Mucosa of rectum (tissue), 2 donors: ENCODE measurements at regions not wholly inside any gene's neighbourhood (a gene's known extent, or its start where the extent isn't known, plus 50 kb on each side); places are given as distances from the start of the nearest gene placed in this dataset.

Experiments used
- H3K27ac ChIP-seq, 2 donors: one replicate each; pipeline ENCODE4 v1.7.0; 2013; ENCODE audit warnings: inconsistent platforms in 2 of 2, low read depth in 2 of 2, low read length in 2 of 2
- H3K27me3 ChIP-seq, 2 donors: one replicate each; pipeline ENCODE4 v1.7.0; 2013; ENCODE audit warnings: low read length in 2 of 2; ENCODE audit not compliant: control insufficient read depth in 2 of 2, insufficient read depth in 2 of 2
- H3K36me3 ChIP-seq, 2 donors: one replicate each; pipeline ENCODE4 v1.7.0; 2013; ENCODE audit warnings: low read length in 2 of 2; ENCODE audit not compliant: control insufficient read depth in 2 of 2, insufficient read depth in 2 of 2
- H3K4me1 ChIP-seq, 2 donors: one replicate each; pipeline ENCODE4 v1.7.0; 2013; ENCODE audit warnings: low read length in 2 of 2, mild to moderate bottlenecking in 1 of 2; ENCODE audit not compliant: control insufficient read depth in 2 of 2, insufficient read depth in 2 of 2
- H3K4me3 ChIP-seq, 2 donors: one replicate each; pipeline ENCODE4 v1.7.0; 2013; ENCODE audit warnings: low read length in 2 of 2
- H3K9ac ChIP-seq, 2 donors: one replicate each; pipeline ENCODE4 v1.7.0; 2013; ENCODE audit warnings: low read length in 2 of 2, low read depth in 1 of 2, mild to moderate bottlenecking in 1 of 2
- H3K9me3 ChIP-seq, 2 donors: one replicate each; pipeline ENCODE4 v1.7.0; 2013; ENCODE audit warnings: low read length in 2 of 2; ENCODE audit not compliant: control insufficient read depth in 2 of 2
- donor health status: healthy.
- donor health status: Normal muscosa, but diverticular disease.

- Histone ChIP-seq H3K36me3 (no peaks in the 10 kb centered on the region), H3K27ac (peak overlapping the region in 1 of 2 donors; percentile 3)
Observed at GRCh38 chr1:244272471-244273261, 179.0 kb downstream of the ADSS2 start.

GRCh38 chr1:244273262-244273844, 178.4 kb downstream of the ADSS2 start:
- no peak overlapping the region for H3K9ac ChIP-seq
- H3K9me3 ChIP-seq = no peaks in the 10 kb centered on the region
- peak overlapping the region in 1 of 2 donors; percentile 3 for H3K27ac ChIP-seq
- H3K36me3 ChIP-seq = no peaks in the 10 kb centered on the region
- H3K27me3 ChIP-seq = no peaks in the 10 kb centered on the region
- no peak overlapping the region for H3K4me3 ChIP-seq
- H3K4me1 ChIP-seq = no peaks in the 10 kb centered on the region

More at GRCh38 chr1:244272471-244273261, 179.0 kb downstream of the ADSS2 start:
- no peak overlapping the region for H3K4me3 ChIP-seq
- H3K4me1 ChIP-seq = no peaks in the 10 kb centered on the region
- no peaks in the 10 kb centered on the region for H3K27me3 ChIP-seq
- H3K9me3 ChIP-seq = no peaks in the 10 kb centered on the region
- H3K9ac ChIP-seq = no peak overlapping the region

GRCh38 chr1:244273845-244274619, 177.7 kb downstream of the ADSS2 start:
- Histone ChIP-seq H3K27me3 (no peaks in the 10 kb centered on the region), H3K36me3 (no peaks in the 10 kb centered on the region), H3K4me3 (no peak overlapping the region), H3K9ac (no peak overlapping the region), H3K4me1 (no peaks in the 10 kb centered on the region), H3K27ac (peak overlapping the region in 1 of 2 donors; percentile 3), H3K9me3 (no peaks in the 10 kb centered on the region)

- no peak overlapping the region for H3K9ac ChIP-seq
- no peaks in the 10 kb centered on the region for H3K36me3 ChIP-seq
- no peak overlapping the region for H3K27ac ChIP-seq
- H3K9me3 ChIP-seq = no peaks in the 10 kb centered on the region
- no peaks in the 10 kb centered on the region for H3K4me1 ChIP-seq
- H3K27me3 ChIP-seq = no peaks in the 10 kb centered on the region
- no peak overlapping the region for H3K4me3 ChIP-seq
Observed at GRCh38 chr1:244276646-244277045, 175.1 kb downstream of the ADSS2 start.

GRCh38 chr1:244280201-244280600, 171.5 kb downstream of the ADSS2 start:
- H3K9ac ChIP-seq = no peak overlapping the region
- H3K27ac ChIP-seq = no peak overlapping the region
- H3K9me3 ChIP-seq = no peaks in the 10 kb centered on the region
- no peaks in the 10 kb centered on the region for H3K4me1 ChIP-seq
- H3K4me3 ChIP-seq = no peak overlapping the region
- no peaks in the 10 kb centered on the region for H3K36me3 ChIP-seq
- H3K27me3 ChIP-seq = no peaks in the 10 kb centered on the region

GRCh38 chr1:244280859-244281258, 170.8 kb downstream of the ADSS2 start:
- Histone ChIP-seq H3K27ac (no peak overlapping the region), H3K36me3 (no peaks in the 10 kb centered on the region), H3K9ac (no peak overlapping the region), H3K27me3 (no peaks in the 10 kb centered on the region), H3K4me1 (no peaks in the 10 kb centered on the region), H3K4me3 (no peak overlapping the region), H3K9me3 (no peaks in the 10 kb centered on the region)

GRCh38 chr1:244283772-244284171, 167.9 kb downstream of the ADSS2 start:
- H3K27ac ChIP-seq = no peak overlapping the region
- no peaks in the 10 kb centered on the region for H3K4me1 ChIP-seq
- no peaks in the 10 kb centered on the region for H3K27me3 ChIP-seq
- H3K9ac ChIP-seq = no peak overlapping the region
- H3K4me3 ChIP-seq = no peak overlapping the region
- H3K36me3 ChIP-seq = no peaks in the 10 kb centered on the region
- no peaks in the 10 kb centered on the region for H3K9me3 ChIP-seq

- no peak overlapping the region for H3K4me3 ChIP-seq
- no peaks in the 10 kb centered on the region for H3K9me3 ChIP-seq
- no peak overlapping the region for H3K27ac ChIP-seq
- H3K27me3 ChIP-seq = no peaks in the 10 kb centered on the region
- H3K36me3 ChIP-seq = no peaks in the 10 kb centered on the region
- no peak overlapping the region for H3K9ac ChIP-seq
- no peaks in the 10 kb centered on the region for H3K4me1 ChIP-seq
Observed at GRCh38 chr1:244284641-244285156, 167.0 kb downstream of the ADSS2 start.

GRCh38 chr1:244286341-244286740, 165.4 kb downstream of the ADSS2 start:
- Histone ChIP-seq H3K36me3 (no peaks in the 10 kb centered on the region), H3K9ac (no peak overlapping the region), H3K9me3 (no peaks in the 10 kb centered on the region), H3K27me3 (no peaks in the 10 kb centered on the region), H3K27ac (no peak overlapping the region), H3K4me3 (no peak overlapping the region), H3K4me1 (no peaks in the 10 kb centered on the region)

- H3K9me3 ChIP-seq = no peaks in the 10 kb centered on the region
- no peaks in the 10 kb centered on the region for H3K27me3 ChIP-seq
- H3K36me3 ChIP-seq = no peaks in the 10 kb centered on the region
- H3K4me1 ChIP-seq = no peaks in the 10 kb centered on the region
- no peak overlapping the region for H3K4me3 ChIP-seq
- no peak overlapping the region for H3K27ac ChIP-seq
- no peak overlapping the region for H3K9ac ChIP-seq
Observed at GRCh38 chr1:244287726-244288125, 164.0 kb downstream of the ADSS2 start.
